DND-41 (cell line): ENCODE measurements at regions not wholly inside any gene's neighbourhood (a gene's known extent, or its start where the extent isn't known, plus 50 kb on each side); places are given as distances from the start of the nearest gene placed in this dataset.
"Not testable (repeated sequence)": the region's sequence is repeated elsewhere in the genome, so short reads cannot be mapped to it uniquely, and the experiment has no call there.

Experiments
- ATAC-seq: fragments of 200-7000 bp; cut with Tn5 transposase; 3 replicates; pipeline ENCODE4 v1.9.1; 2021; ENCODE audit warnings: low read depth; ENCODE audit not compliant: insufficient read depth
- DNase-seq: peaks from one replicate; pipeline ENCODE4 v3.0.0-alpha.2; 2020
- H2AFZ ChIP-seq: 2 replicates; pipeline ENCODE4 v1.6.0; 2012; ENCODE audit warnings: low read depth, low read length
- H3K27ac ChIP-seq: 2 replicates; pipeline ENCODE4 v1.5.1; 2012; ENCODE audit warnings: low read length, inconsistent platforms
- H3K27me3 ChIP-seq: fragments of 200-600 bp; sonication (generic); 2 replicates; pipeline ENCODE4 v1.6.0; 2012; ENCODE audit warnings: low read length, mild to moderate bottlenecking, inconsistent platforms; ENCODE audit not compliant: insufficient read depth, poor library complexity
- H3K36me3 ChIP-seq: 2 replicates; pipeline ENCODE4 v1.5.1; 2012; ENCODE audit warnings: low read length, inconsistent platforms; ENCODE audit not compliant: insufficient read depth
- H3K4me1 ChIP-seq: 2 replicates; pipeline ENCODE4 v1.5.1; 2012; ENCODE audit warnings: mild to moderate bottlenecking, low read length; ENCODE audit not compliant: insufficient read depth
- H3K4me2 ChIP-seq: 2 replicates; pipeline ENCODE4 v1.6.0; 2012; ENCODE audit warnings: mild to moderate bottlenecking, moderate library complexity, low read length, inconsistent platforms; ENCODE audit not compliant: insufficient read depth
- H3K4me3 ChIP-seq, 2 experiments: fragments of 200-600 bp in 1 of 2; shearing (Covaris generic) in 1 of 2; 2 replicates each; pipeline ENCODE4 v1.5.1; 2012 to 2016; ENCODE audit warnings: inconsistent platforms in 2 of 2, low read length in 2 of 2, mild to moderate bottlenecking in 2 of 2, low read depth in 1 of 2, moderate library complexity in 1 of 2
- H3K79me2 ChIP-seq: 2 replicates; pipeline ENCODE4 v1.6.0; 2012; ENCODE audit warnings: low read length, inconsistent platforms; ENCODE audit not compliant: insufficient read depth
- H3K9ac ChIP-seq: 2 replicates; pipeline ENCODE4 v1.6.0; 2012; ENCODE audit warnings: low read depth, mild to moderate bottlenecking, inconsistent platforms, low read length, moderate library complexity
- H3K9me3 ChIP-seq: 2 replicates; pipeline ENCODE4 v1.5.1; 2012; ENCODE audit warnings: low read length, moderate library complexity, mild to moderate bottlenecking, inconsistent platforms; ENCODE audit not compliant: insufficient read depth, severe bottlenecking
- H4K20me1 ChIP-seq: 2 replicates; pipeline ENCODE4 v1.6.0; 2012; ENCODE audit warnings: low read length; ENCODE audit not compliant: insufficient read depth
- EZH2 ChIP-seq: IDR thresholded peaks from 3 replicates; pipeline ENCODE4 v1.6.1; 2012; ENCODE audit warnings: borderline replicate concordance, low read depth, mild to moderate bottlenecking, moderate library complexity, low read length, inconsistent platforms; ENCODE audit not compliant: severe bottlenecking
- TF ChIP-seq, protein P1 (sequence below): IDR thresholded peaks from 2 replicates; pipeline ENCODE4 v1.5.1; 2012; ENCODE audit warnings: borderline replicate concordance, low read length, moderate library complexity, mild to moderate bottlenecking; ENCODE audit not compliant: poor library complexity, severe bottlenecking; ENCODE audit errors: extremely low read depth

DNA sequence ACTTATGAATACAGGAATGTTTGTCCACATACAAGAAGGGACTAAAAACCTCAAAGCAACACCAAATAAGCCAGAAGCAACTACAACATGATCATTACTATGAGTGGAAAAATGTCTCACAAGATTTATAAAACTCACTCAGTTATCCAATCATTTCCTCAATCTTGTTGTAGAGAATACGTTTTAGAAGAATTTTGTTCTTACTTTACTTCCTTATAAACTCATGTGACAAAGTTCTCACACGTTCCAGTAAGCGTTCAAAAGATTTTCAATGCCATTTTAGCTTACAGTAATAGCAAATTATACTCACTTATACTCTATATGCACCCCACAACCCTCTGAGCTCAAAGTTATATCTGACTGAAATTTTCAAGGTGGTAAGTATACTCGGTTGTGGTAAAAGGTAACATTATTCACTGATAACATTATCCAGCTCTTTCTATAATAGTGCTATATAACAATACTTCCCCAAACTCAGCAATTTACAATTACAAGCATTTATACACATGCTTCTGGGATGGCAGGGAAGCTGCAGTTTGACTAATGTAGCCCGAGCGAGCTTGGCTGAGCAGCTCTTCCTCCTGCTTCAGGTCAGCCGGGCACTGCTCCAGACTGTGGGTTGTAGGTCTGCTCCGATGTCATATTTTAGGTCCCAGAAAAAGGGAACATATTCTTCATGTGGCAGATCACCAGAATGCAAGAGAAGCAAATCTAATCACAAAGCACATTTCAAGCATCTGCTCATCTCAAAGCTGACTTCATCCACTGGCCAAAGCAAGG, 226.3 kb downstream of the RCHY1 start:
- no peak for ATAC-seq
- Histone ChIP-seq H3K9ac (no peak overlapping the region), H3K4me3 (no peak overlapping the region), H4K20me1 (no peaks in the 10 kb centered on the region), H3K27ac (no peak overlapping the region), H3K36me3 (no peaks in the 10 kb centered on the region), H3K27me3 (no peaks in the 10 kb centered on the region), H3K9me3 (no peaks in the 10 kb centered on the region), H3K4me2 (no peak overlapping the region), H2AFZ (no peak overlapping the region), H3K4me1 (no peaks in the 10 kb centered on the region), H3K79me2 (no peaks in the 10 kb centered on the region)
- TF ChIP-seq, protein P1, sequence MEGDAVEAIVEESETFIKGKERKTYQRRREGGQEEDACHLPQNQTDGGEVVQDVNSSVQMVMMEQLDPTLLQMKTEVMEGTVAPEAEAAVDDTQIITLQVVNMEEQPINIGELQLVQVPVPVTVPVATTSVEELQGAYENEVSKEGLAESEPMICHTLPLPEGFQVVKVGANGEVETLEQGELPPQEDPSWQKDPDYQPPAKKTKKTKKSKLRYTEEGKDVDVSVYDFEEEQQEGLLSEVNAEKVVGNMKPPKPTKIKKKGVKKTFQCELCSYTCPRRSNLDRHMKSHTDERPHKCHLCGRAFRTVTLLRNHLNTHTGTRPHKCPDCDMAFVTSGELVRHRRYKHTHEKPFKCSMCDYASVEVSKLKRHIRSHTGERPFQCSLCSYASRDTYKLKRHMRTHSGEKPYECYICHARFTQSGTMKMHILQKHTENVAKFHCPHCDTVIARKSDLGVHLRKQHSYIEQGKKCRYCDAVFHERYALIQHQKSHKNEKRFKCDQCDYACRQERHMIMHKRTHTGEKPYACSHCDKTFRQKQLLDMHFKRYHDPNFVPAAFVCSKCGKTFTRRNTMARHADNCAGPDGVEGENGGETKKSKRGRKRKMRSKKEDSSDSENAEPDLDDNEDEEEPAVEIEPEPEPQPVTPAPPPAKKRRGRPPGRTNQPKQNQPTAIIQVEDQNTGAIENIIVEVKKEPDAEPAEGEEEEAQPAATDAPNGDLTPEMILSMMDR: no peak
- no peak for TF ChIP-seq EZH2
- no peak for DNase-seq

- Histone ChIP-seq H3K27me3 (no peaks in the 10 kb centered on the region), H2AFZ (no peak overlapping the region), H3K4me1 (no peaks in the 10 kb centered on the region), H3K4me2 (no peak overlapping the region), H3K79me2 (no peaks in the 10 kb centered on the region), H3K4me3 (no peak overlapping the region), H3K9me3 (no peaks in the 10 kb centered on the region), H3K9ac (no peak overlapping the region), H4K20me1 (no peaks in the 10 kb centered on the region), H3K27ac (no peak overlapping the region), H3K36me3 (no peaks in the 10 kb centered on the region)
- DNase-seq (no peak), ATAC-seq (no peak)
- TF ChIP-seq EZH2: no peak
- TF ChIP-seq, protein P1: no peak
These were observed 228.4 kb downstream of the RCHY1 start for GRCh38 chr4:75285837-75286236.

DNA sequence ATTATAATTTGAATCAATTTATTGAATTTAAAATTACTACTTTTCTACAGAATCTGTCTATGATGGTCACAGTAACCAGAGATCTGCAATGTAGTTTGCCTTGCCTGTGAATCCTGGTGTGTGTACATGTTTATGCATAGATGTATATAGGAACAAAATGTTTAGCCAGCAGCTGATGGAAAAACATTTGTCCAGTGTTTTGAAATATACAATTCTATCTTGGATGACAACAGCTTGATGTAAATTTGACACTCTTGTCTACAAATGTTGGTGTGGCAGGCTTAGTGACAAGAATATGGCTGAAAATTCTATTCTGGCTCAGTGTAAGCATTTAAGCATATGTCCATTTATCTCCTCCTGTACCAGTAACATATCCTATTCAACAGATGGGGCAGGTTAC, 229.4 kb downstream of the RCHY1 start:
- H2AFZ ChIP-seq: no peak overlapping the region
- no peaks in the 10 kb centered on the region for H3K9me3 ChIP-seq
- ATAC-seq: no peak
- H3K4me3 ChIP-seq: no peak overlapping the region
- H4K20me1 ChIP-seq: no peaks in the 10 kb centered on the region
- no peaks in the 10 kb centered on the region for H3K36me3 ChIP-seq
- TF ChIP-seq, protein P1: no peak
- no peak for TF ChIP-seq EZH2
- H3K4me1 ChIP-seq: no peaks in the 10 kb centered on the region
- no peaks in the 10 kb centered on the region for H3K79me2 ChIP-seq
- H3K9ac ChIP-seq: no peak overlapping the region
- no peak for DNase-seq
- no peak overlapping the region for H3K27ac ChIP-seq
- no peaks in the 10 kb centered on the region for H3K27me3 ChIP-seq
- H3K4me2 ChIP-seq: no peak overlapping the region

- not testable (repeated sequence) for H3K79me2 ChIP-seq, DNase-seq, H3K4me1 ChIP-seq, H3K4me3 ChIP-seq, ATAC-seq, H3K36me3 ChIP-seq, H3K4me2 ChIP-seq, H3K9me3 ChIP-seq, H3K27me3 ChIP-seq, H2AFZ ChIP-seq, H4K20me1 ChIP-seq, H3K27ac ChIP-seq, H3K9ac ChIP-seq
These were observed 233.7 kb downstream of the RCHY1 start for GRCh38 chr4:75280461-75280860.
